AML-193 (cell line): ENCODE measurements at regions not wholly inside any gene's neighbourhood (a gene's known extent, or its start where the extent isn't known, plus 50 kb on each side); places are given as distances from the start of the nearest gene placed in this dataset.

Experiments used
- DNase-seq, 2 experiments: peaks; one replicate each; lab custom pipeline; 2025; lab: John Stamatoyannopoulos, UW

DNA sequence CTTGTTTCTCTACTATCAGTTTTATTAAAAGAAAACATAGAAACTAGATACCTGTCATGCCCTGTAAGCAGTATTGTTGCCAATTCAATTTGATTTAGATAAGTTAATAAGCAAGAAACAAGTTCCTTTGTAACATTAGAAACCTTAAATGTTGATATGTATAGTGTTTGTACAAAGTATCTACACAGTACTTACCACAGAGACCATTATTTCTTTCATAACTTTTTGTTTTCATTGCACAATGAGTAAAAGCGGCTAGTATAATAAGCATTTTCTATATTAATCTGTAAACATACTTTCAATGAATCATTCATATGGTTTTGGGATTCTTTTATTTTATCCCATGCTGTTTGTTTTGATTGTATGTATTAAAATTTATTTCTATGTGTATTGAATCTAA lies 305.1 kb downstream of the TTC6 start:
- no peak for DNase-seq

DNA sequence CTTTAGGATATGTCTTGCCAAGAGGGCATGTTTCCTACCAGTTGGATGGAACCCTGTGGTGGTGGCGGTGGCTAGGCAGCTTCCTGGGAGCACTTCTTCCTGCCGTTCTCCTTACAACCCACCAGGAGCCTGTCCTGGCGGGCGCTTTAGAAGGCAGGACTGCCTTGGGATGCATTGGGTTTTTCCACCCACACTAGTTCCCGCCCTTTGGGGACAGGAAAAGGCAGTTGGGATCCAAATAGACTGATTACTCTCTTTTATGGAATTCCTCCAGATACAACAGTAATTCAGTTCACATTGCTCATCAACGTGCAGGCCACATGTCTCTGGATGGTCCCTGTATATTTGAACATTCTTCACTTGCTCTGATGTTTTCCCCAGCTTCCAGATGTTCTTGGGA lies 305.7 kb upstream of the SSTR1 start:
- DNase-seq: no peak

GRCh38 chr14:37903343-37904191 lies 304.1 kb upstream of the SSTR1 start:
- peak; percentile 9 for DNase-seq

DNA sequence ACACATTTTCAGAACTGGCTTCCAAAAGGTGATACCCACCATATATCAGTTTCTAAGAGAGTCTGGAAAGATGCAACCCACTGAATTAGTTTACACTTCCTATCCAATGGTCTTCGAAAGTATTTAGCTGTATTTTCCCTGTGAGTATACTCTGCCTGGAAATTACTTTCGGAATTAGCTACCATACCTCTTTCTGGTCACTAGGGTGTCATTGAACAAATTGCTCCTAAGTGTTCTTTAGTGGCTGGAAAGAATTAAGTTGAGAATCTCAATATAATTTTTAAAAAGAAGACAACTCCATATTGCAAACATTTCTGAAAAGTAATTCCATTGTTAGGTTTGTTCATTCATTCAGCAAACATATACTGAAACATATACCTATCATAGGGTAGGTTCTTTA lies 283.1 kb upstream of the SSTR1 start:
- DNase-seq: no peak

GRCh38 chr14:37932008-37932407 lies 275.7 kb upstream of the SSTR1 start:
- DNase-seq: no peak

DNA sequence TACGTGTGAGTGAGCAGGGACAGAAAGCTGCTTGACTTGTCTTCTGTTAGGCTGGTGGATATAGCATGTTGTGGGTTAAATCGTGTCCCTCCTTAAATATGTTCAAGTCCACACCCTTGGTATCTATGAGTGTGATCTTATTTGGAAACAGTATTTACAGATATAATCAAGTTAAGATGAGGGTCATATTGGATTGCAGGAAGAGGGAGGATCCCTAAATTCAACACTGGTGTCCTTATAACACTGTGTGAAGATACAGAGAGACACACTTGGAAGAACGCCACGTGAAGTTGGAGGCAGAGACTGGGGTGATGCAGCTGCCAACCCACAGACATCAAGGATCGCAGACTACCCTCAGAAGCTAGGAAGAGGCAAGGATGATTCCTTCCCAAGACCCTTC lies 275.2 kb upstream of the SSTR1 start:
- DNase-seq: no peak

DNA sequence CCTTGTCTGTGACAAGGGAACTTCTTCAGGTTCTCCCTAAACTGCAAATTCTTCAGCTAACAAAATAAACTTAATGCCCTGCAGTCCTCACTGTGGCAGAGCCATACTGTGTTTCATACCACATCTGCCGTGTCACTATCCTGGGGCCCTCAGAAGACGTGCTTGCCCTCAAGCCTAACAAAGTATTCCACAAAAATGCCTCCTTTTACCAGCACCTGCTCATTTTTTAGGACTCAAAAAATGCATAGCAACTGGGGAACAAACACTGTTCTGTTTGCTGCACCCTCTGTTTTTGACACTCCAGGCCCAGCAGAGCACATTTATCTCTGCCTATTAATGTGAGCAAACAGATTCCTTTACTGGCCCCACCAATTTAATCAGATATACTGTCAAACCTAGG lies 270.7 kb upstream of the SSTR1 start:
- DNase-seq: no peak

- no peak for DNase-seq
These were observed 268.2 kb upstream of the SSTR1 start for GRCh38 chr14:37939442-37940028.

GRCh38 chr14:37945959-37946358 lies 261.7 kb upstream of the SSTR1 start:
- no peak for DNase-seq

DNA sequence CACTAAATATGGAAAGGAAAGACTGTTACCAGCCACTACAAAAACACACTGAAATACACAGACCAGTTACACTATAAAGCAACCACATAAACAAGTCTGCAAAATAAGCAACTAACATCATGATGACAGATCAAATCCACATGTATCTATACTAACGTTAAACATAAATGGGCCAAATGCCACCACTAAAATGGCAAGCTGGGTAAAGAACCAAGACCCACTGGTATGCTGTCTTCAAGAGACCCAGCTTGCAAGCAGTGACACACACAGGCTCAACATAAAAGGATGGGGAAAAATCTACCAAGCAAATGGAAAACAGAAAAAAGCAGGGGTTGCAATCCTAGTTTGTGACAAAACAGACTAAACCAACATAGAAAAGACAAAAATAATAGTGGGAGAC lies 260.9 kb upstream of the SSTR1 start:
- DNase-seq: no peak

GRCh38 chr14:37948266-37948665 lies 259.4 kb upstream of the SSTR1 start:
- no peak for DNase-seq

DNA sequence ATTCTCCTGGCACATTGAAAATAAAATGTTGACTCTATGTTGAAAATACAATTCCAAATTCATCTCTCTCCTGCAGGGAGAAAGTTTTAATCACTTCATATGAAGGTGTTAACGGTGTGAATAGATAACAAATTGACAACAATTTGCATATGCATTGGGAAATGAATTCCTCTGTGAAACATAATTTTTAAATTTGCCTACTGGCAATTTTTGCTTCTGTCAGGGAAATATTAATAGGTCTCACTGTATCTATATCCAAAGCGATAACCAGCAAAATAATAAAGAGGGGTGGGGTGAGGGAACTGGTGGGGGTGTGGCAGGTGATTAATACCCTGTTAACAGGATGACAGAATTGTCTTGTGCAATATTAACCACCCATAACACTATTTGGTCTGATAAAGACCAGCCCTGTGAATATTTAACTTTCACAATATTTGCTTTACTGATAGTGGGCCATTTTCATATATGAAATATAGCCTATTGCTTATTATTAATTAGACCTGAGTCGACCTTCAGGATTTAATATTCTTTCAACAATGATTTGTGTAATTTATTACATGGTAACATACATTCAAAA lies 239.0 kb upstream of the SSTR1 start:
- DNase-seq: no peak

GRCh38 chr14:37969511-37969979 lies 238.2 kb upstream of the SSTR1 start:
- no peak for DNase-seq

DNA sequence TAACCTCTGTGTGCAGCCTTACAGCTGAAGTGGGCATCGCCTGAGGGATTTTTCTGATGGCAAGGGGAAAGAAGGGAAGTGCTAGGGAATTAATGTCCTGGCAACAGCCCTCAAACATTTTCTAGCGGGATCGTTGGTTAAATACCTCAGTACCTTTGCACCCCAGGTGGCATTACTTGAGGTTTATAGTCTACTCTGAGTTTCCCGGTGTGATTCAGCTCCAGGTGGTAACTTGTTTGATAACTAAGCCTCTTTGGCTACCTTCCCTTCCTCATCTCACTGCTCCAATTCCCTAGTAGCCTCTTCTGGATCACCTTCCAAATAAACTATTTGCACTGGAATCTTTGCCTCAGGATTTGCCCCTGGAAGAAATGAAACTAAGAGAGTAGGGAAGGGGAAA lies 237.0 kb upstream of the SSTR1 start:
- no peak for DNase-seq

DNA sequence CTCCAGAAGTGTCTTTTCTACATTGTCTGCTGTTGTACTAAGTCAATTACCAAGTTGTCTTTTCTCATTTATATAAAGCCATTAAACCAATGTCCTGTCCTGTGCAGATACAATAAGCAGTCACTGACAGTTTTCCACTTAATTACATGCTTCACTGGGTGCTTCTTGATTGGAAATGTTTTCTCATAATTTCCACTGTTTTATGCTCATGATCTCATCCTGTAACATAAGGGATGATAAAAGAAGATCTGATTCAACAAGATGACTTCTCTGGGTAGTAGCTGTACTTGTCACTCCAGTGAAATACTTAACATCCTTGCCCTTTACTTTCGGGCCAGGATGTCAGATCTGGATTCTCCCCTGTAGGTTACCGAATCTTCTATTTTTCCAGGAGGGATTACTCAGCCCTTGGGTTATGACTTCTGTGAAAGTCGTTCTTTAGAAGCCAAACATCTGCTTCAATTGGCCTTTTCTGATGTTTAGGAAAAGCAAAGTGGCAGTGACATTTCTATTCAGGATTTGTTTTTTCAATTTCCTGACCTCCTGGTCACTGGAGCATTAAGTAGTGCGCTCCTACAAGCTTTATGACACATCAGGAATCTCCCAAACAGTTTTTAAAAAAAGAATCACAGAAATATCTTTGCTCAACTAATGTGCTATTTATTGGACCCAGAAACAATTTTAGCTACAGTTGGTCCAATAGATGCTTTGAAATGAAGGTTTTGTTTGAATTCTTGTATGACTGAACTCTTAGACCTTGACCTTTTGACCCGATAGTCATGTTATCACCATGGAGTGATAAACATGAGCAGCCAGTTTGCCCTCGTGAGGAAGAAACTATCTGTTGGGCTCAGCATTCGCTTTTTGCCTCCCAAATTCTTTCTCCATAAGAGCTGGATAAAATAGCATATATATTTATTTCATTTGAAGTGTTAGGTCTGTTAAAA lies 234.5 kb upstream of the SSTR1 start:
- no peak for DNase-seq

GRCh38 chr14:37974421-37974820 lies 233.3 kb upstream of the SSTR1 start:
- no peak for DNase-seq

- no peak for DNase-seq
These were observed 230.2 kb upstream of the SSTR1 start for GRCh38 chr14:37977481-37977880.

DNA sequence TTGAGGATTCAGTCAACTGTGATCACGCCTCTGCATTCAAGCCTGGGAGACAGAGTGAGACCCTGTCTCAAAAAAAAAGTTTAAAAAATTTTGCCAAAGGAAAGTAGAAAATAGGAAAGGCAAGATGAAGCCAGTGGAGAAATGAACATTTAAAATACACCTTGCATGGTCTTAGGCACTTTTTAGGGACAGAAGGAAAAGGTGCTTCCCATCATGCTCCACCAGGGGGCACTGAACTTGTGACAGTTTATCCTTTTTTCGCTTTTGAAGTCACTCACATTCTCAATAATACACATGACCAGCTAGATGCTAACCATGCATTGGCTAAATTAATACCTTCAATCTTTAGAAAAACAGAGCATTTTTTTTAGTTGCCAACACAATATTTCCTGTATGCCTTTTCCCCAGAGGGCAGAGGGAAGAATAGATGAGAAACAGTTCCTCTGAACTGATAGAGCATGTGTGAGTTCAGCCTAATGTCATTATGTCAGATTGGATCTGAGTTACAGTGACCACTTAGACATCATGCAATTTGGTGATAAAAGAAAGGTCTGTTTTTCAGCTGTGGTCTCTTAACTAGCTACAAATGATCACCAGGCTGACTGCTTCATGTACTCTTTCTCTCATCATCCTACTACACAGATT lies 221.8 kb upstream of the SSTR1 start:
- DNase-seq: peak; percentile 4 to 19

DNA sequence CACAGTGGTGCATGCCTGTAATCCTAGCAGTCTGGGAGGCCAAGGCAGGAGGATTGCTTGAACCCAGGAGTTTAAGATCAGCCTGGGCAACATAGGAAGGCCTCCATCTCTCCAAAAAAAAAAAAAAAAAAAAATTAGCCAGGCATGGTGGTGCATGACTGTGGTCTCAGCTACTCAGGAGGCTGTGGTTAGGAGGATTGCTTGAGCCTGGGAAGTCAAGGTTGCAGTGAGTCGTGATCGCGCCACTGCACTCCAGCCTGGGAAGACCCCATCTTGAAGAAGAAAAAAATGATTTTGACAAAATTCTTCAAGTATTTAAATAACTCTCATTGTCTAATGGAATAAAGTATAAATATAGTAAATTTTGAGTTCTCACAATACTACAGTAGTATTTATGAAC lies 219.2 kb upstream of the SSTR1 start:
- no peak for DNase-seq

GRCh38 chr14:37991027-37991426 lies 216.7 kb upstream of the SSTR1 start:
- DNase-seq: no peak

- DNase-seq: no peak
These were observed 215.2 kb upstream of the SSTR1 start for GRCh38 chr14:37992499-37992898.
